Spleen (tissue), 11 donors: ENCODE measurements at regions not wholly inside any gene's neighbourhood (a gene's known extent, or its start where the extent isn't known, plus 50 kb on each side); places are given as distances from the start of the nearest gene placed in this dataset.

ENCODE experiments used
- DNase-seq: peaks from one replicate; pipeline ENCODE4 v3.0.0-alpha.2; 2020
- H3K27ac ChIP-seq, 8 donors: fragments of 200-600 bp; sonication (generic) in 7 of 8; 1 replicate in 4 of 8; 2 replicates in 4 of 8; pipeline versions ENCODE4 v1.5.0 to v1.8.0; 2016 to 2021; ENCODE audit warnings: inconsistent platforms in 4 of 8, mild to moderate bottlenecking in 4 of 8, moderate library complexity in 1 of 8
- H3K27me3 ChIP-seq, 7 donors: fragments of 200-600 bp; sonication (generic) in 6 of 7; replicated peaks in 1 of 7; 1 replicate in 4 of 7; 2 replicates in 3 of 7; pipeline versions ENCODE4 v1.5.0 to v1.8.0; 2016 to 2021; ENCODE audit warnings: inconsistent platforms in 3 of 7, mild to moderate bottlenecking in 1 of 7
- H3K36me3 ChIP-seq, 6 donors: fragments of 200-600 bp; sonication (generic) in 5 of 6; 1 replicate in 4 of 6; 2 replicates in 2 of 6; pipeline versions ENCODE4 v1.5.0 to v1.8.0; 2016 to 2021; ENCODE audit warnings: inconsistent platforms in 2 of 6
- H3K4me1 ChIP-seq, 6 donors: fragments of 200-600 bp; sonication (generic) in 5 of 6; 1 replicate in 3 of 6; 2 replicates in 3 of 6; pipeline versions ENCODE4 v1.5.0 to v1.8.0; 2016 to 2021; ENCODE audit warnings: inconsistent platforms in 3 of 6
- H3K4me3 ChIP-seq, 8 donors: fragments of 200-600 bp; sonication (generic) in 7 of 8; 1 replicate in 4 of 8; 2 replicates in 4 of 8; pipeline versions ENCODE4 v1.5.0 to v1.8.0; 2016 to 2021; ENCODE audit warnings: inconsistent platforms in 4 of 8, mild to moderate bottlenecking in 4 of 8, moderate library complexity in 2 of 8
- H3K9me3 ChIP-seq, 8 donors: fragments of 200-600 bp; sonication (generic) in 7 of 8; 1 replicate in 4 of 8; 2 replicates in 4 of 8; pipeline versions ENCODE4 v1.5.0 to v1.8.0; 2016 to 2021; ENCODE audit warnings: inconsistent platforms in 4 of 8
- CTCF ChIP-seq, 11 experiments: fragments of 200-600 bp in 7 of 11; fragments of 450-650 bp in 4 of 11; sonication (generic) in 4 of 11; IDR thresholded peaks in 8 of 11; conservative IDR thresholded peaks in 3 of 11; 1 replicate in 7 of 11; 2 replicates in 4 of 11; pipeline versions ENCODE4 v1.4.0 to v1.8.0; 2016 to 2021; ENCODE audit warnings: antibody characterized with exemption in 11 of 11, inconsistent platforms in 4 of 11, mild to moderate bottlenecking in 1 of 11
- POLR2A ChIP-seq, 3 donors: fragments of 450-650 bp; IDR thresholded peaks; one replicate each; pipeline ENCODE4 v1.5.1; 2017; ENCODE audit warnings: antibody characterized with exemption in 3 of 3, mild to moderate bottlenecking in 1 of 3
- POLR2AphosphoS5 ChIP-seq, 3 donors: sonication (generic); formaldehyde crosslinking; IDR thresholded peaks; one replicate each; pipeline ENCODE4 v1.5.1; 2017; ENCODE audit warnings: antibody characterized with exemption in 3 of 3
- WGBS, 5 donors: extraction: QIAGEN DNeasy Blood & Tissue Kit in 3 of 5; methylation state at CpG; one replicate each; pipeline versions ENCODE4 v1.1.5 to v1.1.7; 2013 to 2018; 5-methylcytosine and 5-hydroxymethylcytosine counted together
- intact Hi-C: fragments of 100-400 bp; cut with DNase I; formaldehyde crosslinking; loops from one replicate; pipeline ENCODE4 v1.15.0; 2023; ENCODE audit warnings: low total_unique reads
- donor health status: healthy with polysubstance abuse.
- donor health status: DM: no; HTN: no; CAD: no; lungs with moderate emphysema.
- donor health status: DM: no; HTN: no; CAD: no.
- donor health status: Bipolar disorder and iron deficiency.
- donor health status: healthy.
- donor health status: DM: no; HTN: no; CAD: no.
- donor health status: DM: yes; HTN: yes; CAD: no.

- Histone ChIP-seq H3K9me3 (peaks cover 0 to 11% (median 0%) of the 10 kb centered on the region in 8 donors), H3K4me3 (no peak overlapping the region), H3K27ac (no peak overlapping the region), H3K4me1 (no peaks in the 10 kb centered on the region), H3K27me3 (no peaks in the 10 kb centered on the region), H3K36me3 (no peaks in the 10 kb centered on the region)
- 95 to 98% (median 96%) methylated on average over 1 of the region's 1 CpG for WGBS, 5 donors
- intact Hi-C loops, result no loop called here
- TF ChIP-seq CTCF (IDR thresholded peaks at IDR 0.05 in 8 of 11, conservative IDR thresholded peaks at IDR 0.05 in 3 of 11) (no peak), POLR2A (IDR thresholded peaks at IDR 0.05) (no peak), POLR2AphosphoS5 (IDR thresholded peaks at IDR 0.05) (no peak)
- no peak for DNase-seq
These were observed 675.2 kb upstream of the GCFC2 start for GRCh38 chr2:76385943-76386342.

- no peaks in the 10 kb centered on the region for H3K4me1 ChIP-seq
- peaks cover 0 to 7% (median 0%) of the 10 kb centered on the region in 8 donors for H3K9me3 ChIP-seq
- H3K36me3 ChIP-seq, result no peaks in the 10 kb centered on the region
- TF ChIP-seq POLR2A (IDR thresholded peaks at IDR 0.05), result no peak
- TF ChIP-seq CTCF (IDR thresholded peaks at IDR 0.05 in 8 of 11, conservative IDR thresholded peaks at IDR 0.05 in 3 of 11), result no peak
- no peak for TF ChIP-seq POLR2AphosphoS5 (IDR thresholded peaks at IDR 0.05)
- no peak for DNase-seq
- H3K4me3 ChIP-seq, result no peak overlapping the region
- H3K27me3 ChIP-seq, result no peaks in the 10 kb centered on the region
- intact Hi-C loops, result no loop called here
- no peak overlapping the region for H3K27ac ChIP-seq
These were observed 670.9 kb upstream of the GCFC2 start for GRCh38 chr2:76381624-76382023.

- no peaks in the 10 kb centered on the region for H3K27me3 ChIP-seq
- H3K9me3 ChIP-seq, result no peaks in the 10 kb centered on the region
- H3K4me1 ChIP-seq, result no peaks in the 10 kb centered on the region
- intact Hi-C loops, result no loop called here
- no peak overlapping the region for H3K27ac ChIP-seq
- no peak for TF ChIP-seq POLR2A (IDR thresholded peaks at IDR 0.05)
- no peak for TF ChIP-seq POLR2AphosphoS5 (IDR thresholded peaks at IDR 0.05)
- TF ChIP-seq CTCF (IDR thresholded peaks at IDR 0.05 in 8 of 11, conservative IDR thresholded peaks at IDR 0.05 in 3 of 11), result no peak
- no peaks in the 10 kb centered on the region for H3K36me3 ChIP-seq
- no peak overlapping the region for H3K4me3 ChIP-seq
- DNase-seq, result no peak
- 80 to 90% (median 88%) methylated on average over 1 of the region's 1 CpG for WGBS, 5 donors
These were observed 667.4 kb upstream of the GCFC2 start for GRCh38 chr2:76378140-76378539.

GRCh38 chr2:76341439-76341838 is 630.7 kb upstream of the GCFC2 start:
- no peak for TF ChIP-seq POLR2AphosphoS5 (IDR thresholded peaks at IDR 0.05)
- TF ChIP-seq CTCF (IDR thresholded peaks at IDR 0.05 in 8 of 11, conservative IDR thresholded peaks at IDR 0.05 in 3 of 11), result no peak
- TF ChIP-seq POLR2A (IDR thresholded peaks at IDR 0.05), result no peak
- Histone ChIP-seq H3K4me3 (no peak overlapping the region), H3K36me3 (no peaks in the 10 kb centered on the region), H3K4me1 (no peaks in the 10 kb centered on the region), H3K9me3 (peaks cover 0 to 17% (median 1%) of the 10 kb centered on the region in 8 donors), H3K27ac (no peak overlapping the region), H3K27me3 (no peaks in the 10 kb centered on the region)
- no peak for DNase-seq
- intact Hi-C loops, result no loop called here
- WGBS, 5 donors, result 68 to 88% (median 79%) methylated on average over 2 of the region's 2 CpGs
